ENCODE measurements at regions not wholly inside any gene's neighbourhood (a gene's known extent, or its start where the extent isn't known, plus 50 kb on each side); places are given as distances from the start of the nearest gene placed in this dataset.

DNA sequence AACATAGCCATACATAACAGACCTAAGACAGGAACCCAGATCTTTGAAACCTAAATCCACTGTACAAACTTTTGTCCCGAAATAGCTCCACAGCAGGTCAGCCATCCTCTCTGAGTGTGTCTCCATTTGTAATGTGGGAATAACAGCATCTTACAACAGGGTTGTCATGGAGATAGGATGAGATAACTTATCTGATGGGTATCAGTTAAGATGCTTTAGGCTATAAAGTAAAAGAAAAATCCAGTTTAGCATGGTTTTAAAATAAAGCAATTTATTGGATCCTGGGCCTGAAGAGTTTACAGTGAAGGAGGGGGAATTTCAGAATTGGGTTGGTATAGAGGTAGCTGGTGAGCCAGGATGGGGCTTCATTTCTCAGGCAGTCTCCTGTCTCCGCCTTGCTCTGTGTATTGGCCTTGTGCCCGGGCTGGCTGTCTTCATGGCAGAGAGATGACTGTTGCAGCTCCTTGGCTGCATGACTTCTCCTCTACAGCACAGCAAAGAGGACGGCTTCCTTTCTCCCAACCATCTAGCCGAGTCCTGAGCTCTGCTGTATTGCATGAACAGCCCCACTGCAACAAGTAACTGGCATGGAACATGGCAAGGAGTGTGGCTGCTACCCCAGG is 131.9 kb upstream of the PROK2 start:
- no peak overlapping the region for H3K4me3 ChIP-seq
- TF ChIP-seq, protein P1, sequence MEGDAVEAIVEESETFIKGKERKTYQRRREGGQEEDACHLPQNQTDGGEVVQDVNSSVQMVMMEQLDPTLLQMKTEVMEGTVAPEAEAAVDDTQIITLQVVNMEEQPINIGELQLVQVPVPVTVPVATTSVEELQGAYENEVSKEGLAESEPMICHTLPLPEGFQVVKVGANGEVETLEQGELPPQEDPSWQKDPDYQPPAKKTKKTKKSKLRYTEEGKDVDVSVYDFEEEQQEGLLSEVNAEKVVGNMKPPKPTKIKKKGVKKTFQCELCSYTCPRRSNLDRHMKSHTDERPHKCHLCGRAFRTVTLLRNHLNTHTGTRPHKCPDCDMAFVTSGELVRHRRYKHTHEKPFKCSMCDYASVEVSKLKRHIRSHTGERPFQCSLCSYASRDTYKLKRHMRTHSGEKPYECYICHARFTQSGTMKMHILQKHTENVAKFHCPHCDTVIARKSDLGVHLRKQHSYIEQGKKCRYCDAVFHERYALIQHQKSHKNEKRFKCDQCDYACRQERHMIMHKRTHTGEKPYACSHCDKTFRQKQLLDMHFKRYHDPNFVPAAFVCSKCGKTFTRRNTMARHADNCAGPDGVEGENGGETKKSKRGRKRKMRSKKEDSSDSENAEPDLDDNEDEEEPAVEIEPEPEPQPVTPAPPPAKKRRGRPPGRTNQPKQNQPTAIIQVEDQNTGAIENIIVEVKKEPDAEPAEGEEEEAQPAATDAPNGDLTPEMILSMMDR (IDR thresholded peaks at IDR 0.05; ENCODE audit: control extremely low read depth, extremely low read depth): no peak
- H3K9me3 ChIP-seq (ENCODE audit: control insufficient read depth in 4 of 4, insufficient read depth in 3 of 4, low read length in 3 of 4): peaks cover 0 to 1% (median 0%) of the 10 kb centered on the region in 4 donors
- H3K27ac ChIP-seq (ENCODE audit: low read depth in 1 of 2, low read length in 1 of 2): no peak overlapping the region
- 65 to 80% methylated on average over 5 of the region's 5 CpGs for WGBS, 2 donors
- H3K27me3 ChIP-seq (ENCODE audit: control insufficient read depth in 3 of 3, insufficient read depth in 3 of 3, low read length in 2 of 3): peaks cover 0 to 3% (median 0%) of the 10 kb centered on the region in 3 donors
- H3K36me3 ChIP-seq (ENCODE audit: control insufficient read depth in 4 of 4, insufficient read depth in 4 of 4, low read length in 4 of 4): no peaks in the 10 kb centered on the region
- peaks cover 0 to 3% (median 0%) of the 10 kb centered on the region in 5 donors for H3K4me1 ChIP-seq (ENCODE audit: control insufficient read depth in 5 of 5, insufficient read depth in 5 of 5, low read length in 5 of 5)
- DNase-seq (peak; percentile 40 to 53 (median 45)), ATAC-seq (ENCODE audit: insufficient read depth, low FRiP score) (no peak)
- no peak overlapping the region for H3K9ac ChIP-seq (ENCODE audit: insufficient read depth in 1 of 2, low read length in 2 of 2)

DNA sequence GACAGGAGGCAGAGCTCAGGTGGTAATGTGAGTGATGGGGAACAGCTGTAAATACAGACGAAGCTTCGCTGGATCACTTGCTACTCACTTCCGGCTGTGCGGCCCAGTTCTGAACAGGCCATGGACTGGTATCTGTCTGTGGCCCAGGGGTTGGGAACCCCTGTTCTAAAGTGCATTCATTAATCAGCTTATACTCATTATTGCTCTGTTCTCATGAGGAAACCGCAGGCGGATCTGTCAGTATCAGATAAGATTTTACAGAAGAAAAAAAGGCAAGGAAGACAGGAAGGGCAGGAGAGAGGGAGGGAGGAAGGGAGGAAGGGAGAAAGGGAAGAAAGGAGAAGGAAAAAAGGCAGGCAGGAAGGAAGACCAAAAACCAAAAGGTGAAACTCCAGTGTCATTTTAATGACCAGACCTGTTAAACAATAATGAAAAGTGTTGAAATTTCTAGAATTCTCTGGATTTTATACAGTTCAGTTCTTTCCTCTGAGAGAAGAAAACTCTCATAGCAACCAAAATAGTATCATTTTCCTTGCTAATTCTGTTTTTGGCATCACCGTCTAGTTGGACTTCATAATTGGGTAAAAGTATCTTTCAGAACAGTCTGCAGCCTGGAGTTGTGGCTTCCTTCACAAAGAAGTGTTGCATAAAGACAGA is 128.0 kb upstream of the PROK2 start:
- no peak for ATAC-seq (ENCODE audit: insufficient read depth, low FRiP score)
- DNase-seq: no peak
- TF ChIP-seq, protein P1 (IDR thresholded peaks at IDR 0.05; ENCODE audit: control extremely low read depth, extremely low read depth): no peak
- Histone ChIP-seq H3K36me3 (ENCODE audit: control insufficient read depth in 4 of 4, insufficient read depth in 4 of 4, low read length in 4 of 4) (no peaks in the 10 kb centered on the region), H3K9me3 (ENCODE audit: control insufficient read depth in 4 of 4, insufficient read depth in 3 of 4, low read length in 3 of 4) (no peaks in the 10 kb centered on the region), H3K4me3 (no peak overlapping the region), H3K27me3 (ENCODE audit: control insufficient read depth in 3 of 3, insufficient read depth in 3 of 3, low read length in 2 of 3) (peaks cover 0 to 5% (median 3%) of the 10 kb centered on the region in 3 donors), H3K4me1 (ENCODE audit: control insufficient read depth in 5 of 5, insufficient read depth in 5 of 5, low read length in 5 of 5) (peaks cover 0 to 15% (median 0%) of the 10 kb centered on the region in 5 donors), H3K9ac (ENCODE audit: insufficient read depth in 1 of 2, low read length in 2 of 2) (no peak overlapping the region), H3K27ac (ENCODE audit: low read depth in 1 of 2, low read length in 1 of 2) (no peak overlapping the region)
- 64 to 78% methylated on average over 7 of the region's 7 CpGs for WGBS, 2 donors

DNA sequence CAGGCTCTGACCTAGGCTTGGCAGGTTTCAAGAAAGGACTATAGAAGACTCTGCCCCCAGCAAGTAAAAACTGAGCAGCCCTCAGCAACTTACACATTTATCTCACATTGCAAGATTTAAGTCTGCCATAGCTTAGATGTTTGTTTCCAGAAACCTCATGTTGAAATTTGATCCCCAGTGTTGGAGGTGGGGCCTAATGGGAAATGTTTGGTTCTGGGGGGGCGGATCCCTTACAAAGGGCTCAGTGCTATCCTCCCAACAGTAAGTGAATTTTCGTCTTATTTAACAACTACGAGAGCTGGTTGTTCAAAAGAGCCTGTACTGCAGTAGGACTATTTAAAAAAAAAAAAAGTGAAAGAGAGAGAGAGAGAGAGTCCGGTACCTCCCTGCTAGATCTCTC is 125.2 kb upstream of the PROK2 start:
- ATAC-seq (ENCODE audit: insufficient read depth, low FRiP score): no peak
- TF ChIP-seq, protein P1 (IDR thresholded peaks at IDR 0.05; ENCODE audit: control extremely low read depth, extremely low read depth): no peak
- DNase-seq: peak in 2 of 3 donors; percentile 7 to 27
- Histone ChIP-seq H3K4me3 (no peak overlapping the region), H3K36me3 (ENCODE audit: control insufficient read depth in 4 of 4, insufficient read depth in 4 of 4, low read length in 4 of 4) (no peaks in the 10 kb centered on the region), H3K4me1 (ENCODE audit: control insufficient read depth in 5 of 5, insufficient read depth in 5 of 5, low read length in 5 of 5) (peaks cover 0 to 19% (median 0%) of the 10 kb centered on the region in 5 donors), H3K27ac (ENCODE audit: low read depth in 1 of 2, low read length in 1 of 2) (no peak overlapping the region), H3K9ac (ENCODE audit: insufficient read depth in 1 of 2, low read length in 2 of 2) (no peak overlapping the region), H3K27me3 (ENCODE audit: control insufficient read depth in 3 of 3, insufficient read depth in 3 of 3, low read length in 2 of 3) (peaks cover 0 to 5% (median 3%) of the 10 kb centered on the region in 3 donors), H3K9me3 (ENCODE audit: control insufficient read depth in 4 of 4, insufficient read depth in 3 of 4, low read length in 3 of 4) (no peaks in the 10 kb centered on the region)
- WGBS, 2 donors: 83 to 85% methylated on average over 4 of the region's 4 CpGs
